Effector CD8-positive, alpha-beta T cell (primary cell): ENCODE measurements at regions not wholly inside any gene's neighbourhood (a gene's known extent, or its start where the extent isn't known, plus 50 kb on each side); places are given as distances from the start of the nearest gene placed in this dataset.

Source experiments
- DNase-seq: peaks from one replicate; lab custom pipeline; 2025; lab: John Stamatoyannopoulos, UW

DNA sequence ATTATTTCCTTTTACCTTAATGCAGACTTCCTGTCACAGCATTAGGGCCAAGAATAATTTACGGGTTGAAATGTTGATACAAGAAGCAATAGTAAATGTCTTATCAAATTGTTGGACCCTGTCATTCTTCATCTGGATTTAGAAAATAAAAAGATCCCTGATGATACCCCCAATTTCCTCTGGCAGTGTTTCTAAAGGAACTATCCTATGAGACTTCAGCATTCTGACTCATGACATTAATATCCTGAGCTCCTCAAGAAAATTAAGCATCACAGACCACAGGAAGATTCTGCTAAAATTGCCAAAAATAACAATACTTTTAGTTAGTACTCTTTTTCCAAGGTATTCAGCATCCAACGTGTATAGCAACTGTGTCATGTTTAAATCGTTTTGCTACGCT, 490.5 kb upstream of the ANKRD30A start:
- DNase-seq = no peak

- DNase-seq = no peak
Observed at GRCh38 chr10:36630267-36630666, 495.1 kb upstream of the ANKRD30A start.

GRCh38 chr10:36629476-36629875, 495.9 kb upstream of the ANKRD30A start:
- DNase-seq = no peak

- DNase-seq = no peak
Observed at GRCh38 chr10:36624551-36625100, 500.8 kb upstream of the ANKRD30A start.

- no peak for DNase-seq
Observed at GRCh38 chr10:36621346-36621745, 504.1 kb upstream of the ANKRD30A start.

- no peak for DNase-seq
Observed at GRCh38 chr10:36612436-36612835, 513.0 kb upstream of the ANKRD30A start.

GRCh38 chr10:36608866-36609265, 516.5 kb upstream of the ANKRD30A start:
- no peak for DNase-seq

DNA sequence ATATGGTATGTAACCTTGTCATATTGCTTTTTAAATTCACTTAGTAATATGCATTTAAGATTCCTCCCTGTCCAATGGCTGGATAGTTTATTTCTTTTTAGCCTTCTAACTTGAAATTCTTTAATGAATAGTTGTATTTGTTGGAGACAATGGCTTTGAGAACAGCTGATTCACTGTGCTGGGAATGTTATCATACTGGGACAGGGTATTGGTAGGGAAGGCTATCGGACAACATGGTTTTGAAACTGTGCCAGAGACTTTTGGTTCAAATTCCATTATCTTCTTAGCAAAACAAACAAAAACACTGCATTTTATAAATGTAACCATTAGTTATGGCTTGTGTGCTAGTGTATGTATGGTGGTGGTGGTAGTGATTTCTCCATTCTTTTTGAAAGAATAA, 517.1 kb upstream of the ANKRD30A start:
- DNase-seq = no peak

- DNase-seq = no peak
Observed at GRCh38 chr10:36606234-36606839, 519.1 kb upstream of the ANKRD30A start.

GRCh38 chr10:36604316-36604715, 521.1 kb upstream of the ANKRD30A start:
- no peak for DNase-seq

DNA sequence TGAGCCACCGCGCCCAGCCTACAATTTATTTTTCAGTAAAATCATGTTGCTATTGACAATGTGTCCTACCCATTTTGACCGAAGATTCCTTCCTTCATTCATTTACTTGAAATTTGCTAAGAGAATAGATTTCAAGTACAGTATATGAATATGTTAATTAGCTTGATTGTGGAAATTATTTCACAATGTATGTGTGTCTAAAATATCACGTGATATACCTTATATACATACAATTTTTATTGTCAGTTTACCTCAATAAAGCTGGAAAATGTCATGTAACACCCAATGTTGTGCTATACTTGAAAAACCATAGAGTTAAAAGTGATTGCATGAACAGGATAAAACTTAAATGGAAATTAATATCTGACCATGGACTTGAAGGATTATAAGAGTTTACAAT, 521.7 kb upstream of the ANKRD30A start:
- DNase-seq = no peak

- DNase-seq = no peak
Observed at GRCh38 chr10:36602374-36602773, 523.0 kb upstream of the ANKRD30A start.

DNA sequence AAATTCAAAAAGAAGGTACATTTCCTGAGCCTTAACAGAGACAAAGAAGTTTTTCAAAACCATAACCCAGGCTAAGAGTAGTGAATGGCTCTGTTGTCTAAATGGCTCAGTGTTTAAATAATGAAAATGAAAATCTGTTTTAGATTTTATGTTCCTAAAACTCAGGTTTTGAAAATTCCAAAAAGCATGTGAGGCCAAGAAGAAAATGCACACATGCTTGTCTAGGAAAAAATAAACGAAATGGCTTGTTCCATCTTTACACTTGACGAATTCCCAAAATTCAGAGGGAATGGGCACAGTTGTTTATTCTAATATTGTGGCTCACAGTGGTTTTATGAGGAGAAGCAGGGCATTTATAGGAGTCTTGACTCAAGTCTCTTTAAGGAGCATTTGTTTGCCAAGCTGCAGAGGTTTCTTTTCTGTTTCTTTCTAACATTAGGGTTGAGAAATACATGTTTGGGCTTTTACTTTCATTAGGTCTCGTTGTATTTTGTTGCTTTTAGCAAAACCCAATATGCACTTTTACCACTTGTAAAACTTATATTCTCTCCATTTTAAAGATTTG, 527.6 kb upstream of the ANKRD30A start:
- DNase-seq = no peak

DNA sequence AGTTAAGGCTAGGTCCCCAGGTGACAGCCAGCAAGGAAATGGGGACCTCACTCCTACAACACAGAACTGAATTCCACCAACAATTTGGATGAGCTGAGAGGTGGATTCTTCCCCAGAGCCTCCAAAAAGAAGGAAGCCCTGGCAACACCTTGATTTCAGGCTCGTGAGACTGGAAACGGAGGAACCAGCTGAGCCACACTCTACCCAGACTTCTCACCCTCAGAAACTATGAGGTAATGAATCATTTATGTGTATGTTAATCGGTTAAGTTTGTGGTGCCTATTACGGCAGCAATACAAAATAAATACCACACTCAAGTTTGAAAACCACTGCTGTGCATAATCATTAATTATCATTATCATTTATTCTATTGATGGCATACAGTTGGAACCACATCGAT, 532.4 kb upstream of the ANKRD30A start:
- DNase-seq = no peak

DNA sequence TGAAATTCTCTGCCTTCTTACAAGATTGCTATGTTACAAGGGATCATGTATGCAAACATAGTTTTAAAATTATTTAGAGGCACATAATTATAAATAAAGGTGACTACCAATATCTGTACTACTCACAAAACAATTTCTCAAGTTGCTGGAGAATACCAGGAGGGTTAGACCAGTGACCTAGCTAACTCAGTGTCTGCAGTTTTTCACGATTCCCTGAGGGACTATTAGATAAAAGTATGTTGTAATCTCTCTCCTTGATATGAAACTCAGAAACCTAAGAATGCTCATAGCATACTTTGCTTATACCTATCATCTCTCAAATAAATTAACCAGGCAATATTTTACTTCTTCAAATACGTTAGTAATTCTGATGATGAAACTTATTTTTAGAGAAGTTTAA, 534.0 kb upstream of the ANKRD30A start:
- no peak for DNase-seq

- no peak for DNase-seq
Observed at GRCh38 chr10:36583690-36584089, 541.7 kb upstream of the ANKRD30A start.

DNA sequence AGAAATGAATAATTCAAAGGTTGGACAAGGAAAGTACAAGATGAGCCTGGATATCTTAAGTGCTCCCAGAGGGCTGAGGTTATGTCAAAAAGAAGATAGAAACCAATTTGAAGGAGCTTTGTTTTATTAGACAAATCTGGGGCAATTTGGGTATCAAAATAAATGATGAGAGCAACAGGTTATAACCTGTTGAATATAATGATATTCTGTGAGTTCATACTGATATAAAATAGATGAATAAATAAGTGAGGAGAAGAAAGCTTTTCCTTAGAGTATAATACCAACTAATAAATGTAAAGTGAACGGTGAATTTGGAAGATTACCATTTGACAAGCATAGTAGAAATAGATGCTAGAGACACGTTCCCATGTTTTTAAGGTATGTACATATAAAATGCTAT, 544.2 kb upstream of the ANKRD30A start:
- no peak for DNase-seq

GRCh38 chr10:36578306-36578705, 547.1 kb upstream of the ANKRD30A start:
- DNase-seq = no peak

DNA sequence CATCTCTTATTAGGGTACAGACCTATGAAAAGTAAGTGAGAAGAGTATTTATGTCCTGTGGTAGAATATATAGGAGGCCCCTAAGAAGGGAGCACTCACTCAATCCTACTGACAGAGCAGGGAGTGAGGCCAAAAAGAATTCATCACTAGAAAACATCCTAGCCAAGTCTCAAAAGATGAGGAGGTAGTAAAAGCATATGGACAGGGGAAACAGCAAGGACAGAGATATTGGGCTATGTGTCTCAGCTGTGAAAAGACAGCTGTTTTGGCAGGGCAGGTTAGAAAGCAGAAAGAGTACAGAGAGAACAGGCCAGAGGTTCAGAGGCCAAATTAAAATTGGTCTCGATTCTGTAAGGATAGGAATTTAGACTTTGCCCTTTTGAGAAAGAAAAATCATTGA, 548.3 kb upstream of the ANKRD30A start:
- DNase-seq = no peak

GRCh38 chr10:36574207-36574606, 551.2 kb upstream of the ANKRD30A start:
- DNase-seq = no peak

DNA sequence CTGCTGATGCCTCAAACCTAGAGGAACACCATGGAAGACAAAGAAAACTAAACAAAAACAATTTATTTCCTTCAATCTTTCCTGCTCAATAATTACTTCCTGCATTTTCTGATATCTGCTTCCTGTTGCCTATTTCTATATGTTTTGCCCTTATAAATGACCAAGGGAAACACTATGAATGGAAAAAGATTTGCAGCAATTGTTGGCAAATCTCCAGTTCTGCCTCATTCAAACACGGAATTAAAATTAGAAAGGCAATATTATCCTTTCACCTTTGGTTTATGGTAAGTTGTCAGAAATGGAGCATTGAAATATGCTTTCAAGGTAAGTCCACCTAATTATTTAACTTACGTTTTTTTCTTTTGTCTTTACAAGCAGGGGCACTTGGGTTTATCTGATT, 552.2 kb upstream of the ANKRD30A start:
- no peak for DNase-seq

DNA sequence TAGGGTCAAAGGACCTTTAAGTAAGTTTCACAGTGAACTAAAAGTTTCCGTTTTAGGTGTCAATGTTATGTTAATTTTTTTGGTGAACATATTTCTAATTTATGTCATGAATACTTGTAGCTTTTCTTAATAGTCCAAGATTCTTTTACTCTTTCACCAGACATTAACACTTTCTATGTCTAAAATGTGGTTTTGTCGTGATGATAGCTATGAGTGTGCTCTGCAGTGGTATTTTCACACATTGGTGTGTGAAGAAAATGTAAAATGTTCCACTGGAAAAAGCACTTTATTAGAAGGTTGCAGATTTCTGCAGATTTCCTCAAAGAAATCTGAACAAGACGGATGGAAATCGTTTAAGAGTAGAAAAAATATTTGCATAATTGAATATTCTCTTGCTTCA, 561.0 kb upstream of the ANKRD30A start:
- DNase-seq = no peak

DNA sequence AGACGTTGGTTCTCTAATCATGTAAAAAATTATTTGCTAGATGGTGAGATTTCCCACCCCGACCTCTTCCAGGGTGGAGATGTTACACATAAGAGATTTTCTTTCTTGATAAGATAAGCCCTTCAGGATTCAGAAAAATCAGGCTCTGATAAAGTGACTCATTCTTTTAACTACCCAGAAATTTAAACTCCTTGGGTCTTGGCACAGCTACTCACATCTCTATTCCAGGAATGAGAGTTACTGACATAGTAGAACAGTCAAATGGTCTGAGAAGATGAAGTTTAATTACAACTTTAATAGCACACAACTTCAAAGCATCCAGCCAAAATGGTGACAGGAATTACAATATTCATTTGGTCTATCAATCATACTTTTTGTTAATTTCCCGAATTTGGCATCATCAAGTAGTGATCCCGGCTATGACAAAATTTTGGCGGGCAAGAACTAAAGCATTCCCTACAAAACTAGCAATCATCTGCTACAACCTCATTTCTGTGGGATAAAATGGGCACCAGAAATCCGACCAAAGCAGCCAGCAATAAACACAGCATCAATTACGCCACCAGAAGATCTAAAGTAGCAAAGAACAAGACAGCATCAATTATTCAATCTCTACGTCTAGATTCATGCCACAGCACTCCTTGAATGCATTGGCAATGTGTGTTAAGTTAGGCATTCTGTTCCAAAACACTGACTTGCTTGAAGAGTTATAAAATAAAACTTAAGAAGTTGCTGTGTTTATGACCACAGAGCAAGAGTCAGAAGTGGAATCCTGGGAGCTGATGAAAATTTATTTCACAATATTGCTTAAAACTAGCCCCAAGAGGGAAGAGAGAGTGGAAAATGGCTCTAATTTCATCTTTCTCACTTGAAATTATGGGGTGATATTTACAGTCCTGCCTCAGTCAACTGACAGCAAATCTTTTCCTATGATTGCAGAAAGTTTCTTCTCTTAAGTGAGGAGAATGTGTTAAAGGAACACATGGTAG, 565.7 kb upstream of the ANKRD30A start:
- DNase-seq = no peak
